ENCODE measurements at regions not wholly inside any gene's neighbourhood (a gene's known extent, or its start where the extent isn't known, plus 50 kb on each side); places are given as distances from the start of the nearest gene placed in this dataset.
"Not testable (repeated sequence)": the region's sequence is repeated elsewhere in the genome, so short reads cannot be mapped to it uniquely, and the experiment has no call there.

DNA sequence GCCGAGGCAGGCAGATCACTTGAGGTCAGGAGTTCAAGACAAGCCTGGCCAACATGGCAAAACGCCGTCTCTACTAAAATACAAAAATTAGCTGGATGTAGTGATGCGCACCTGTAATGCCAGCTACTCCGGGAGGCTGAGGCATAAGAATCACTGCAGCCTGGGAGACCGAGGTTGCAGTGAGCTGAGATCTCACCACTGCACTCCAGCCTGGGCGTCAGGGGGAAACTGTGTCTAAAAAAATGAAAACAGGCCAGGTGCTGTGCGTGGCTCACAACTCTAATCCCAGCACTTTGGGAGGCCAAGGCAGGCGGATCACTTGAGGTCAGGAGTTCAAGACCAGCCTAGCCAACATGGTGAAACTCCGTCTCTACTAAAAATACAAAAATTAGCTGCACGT is 69.9 kb downstream of the C9orf50 start:
- TF ChIP-seq, protein P1, sequence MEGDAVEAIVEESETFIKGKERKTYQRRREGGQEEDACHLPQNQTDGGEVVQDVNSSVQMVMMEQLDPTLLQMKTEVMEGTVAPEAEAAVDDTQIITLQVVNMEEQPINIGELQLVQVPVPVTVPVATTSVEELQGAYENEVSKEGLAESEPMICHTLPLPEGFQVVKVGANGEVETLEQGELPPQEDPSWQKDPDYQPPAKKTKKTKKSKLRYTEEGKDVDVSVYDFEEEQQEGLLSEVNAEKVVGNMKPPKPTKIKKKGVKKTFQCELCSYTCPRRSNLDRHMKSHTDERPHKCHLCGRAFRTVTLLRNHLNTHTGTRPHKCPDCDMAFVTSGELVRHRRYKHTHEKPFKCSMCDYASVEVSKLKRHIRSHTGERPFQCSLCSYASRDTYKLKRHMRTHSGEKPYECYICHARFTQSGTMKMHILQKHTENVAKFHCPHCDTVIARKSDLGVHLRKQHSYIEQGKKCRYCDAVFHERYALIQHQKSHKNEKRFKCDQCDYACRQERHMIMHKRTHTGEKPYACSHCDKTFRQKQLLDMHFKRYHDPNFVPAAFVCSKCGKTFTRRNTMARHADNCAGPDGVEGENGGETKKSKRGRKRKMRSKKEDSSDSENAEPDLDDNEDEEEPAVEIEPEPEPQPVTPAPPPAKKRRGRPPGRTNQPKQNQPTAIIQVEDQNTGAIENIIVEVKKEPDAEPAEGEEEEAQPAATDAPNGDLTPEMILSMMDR (IDR thresholded peaks at IDR 0.05; ENCODE audit: low read length), result not testable (repeated sequence)
- not testable (repeated sequence) for TF ChIP-seq EZH2 (optimal IDR thresholded peaks at IDR 0.05; ENCODE audit: low read depth, low read length)

Data from MM.1S (cell line).